GM12892 (cell line): ENCODE measurements at regions not wholly inside any gene's neighbourhood (a gene's known extent, or its start where the extent isn't known, plus 50 kb on each side); places are given as distances from the start of the nearest gene placed in this dataset.

ENCODE experiments used
- POLR2A ChIP-seq: IDR thresholded peaks from 2 replicates; pipeline ENCODE4 v1.6.1; 2011; ENCODE audit warnings: low read depth, low read length, control low read depth
- POLR2AphosphoS5 ChIP-seq: IDR thresholded peaks from 2 replicates; pipeline ENCODE4 v1.6.1; 2011; ENCODE audit warnings: low read depth, low read length, control low read depth

GRCh38 chr13:50162001-50162400 is 146.8 kb downstream of the KCNRG start:
- no peak for TF ChIP-seq POLR2A
- no peak for TF ChIP-seq POLR2AphosphoS5
